Vagina (tissue), 2 donors: ENCODE measurements at regions not wholly inside any gene's neighbourhood (a gene's known extent, or its start where the extent isn't known, plus 50 kb on each side); places are given as distances from the start of the nearest gene placed in this dataset.

Experiments used
- CTCF ChIP-seq, 3 experiments: fragments of 450-650 bp in 2 of 3; fragments of 200-600 bp in 1 of 3; sonication (generic) in 1 of 3; IDR thresholded peaks; one replicate each; pipeline ENCODE4 v1.5.1; 2017 to 2019; ENCODE audit warnings: antibody characterized with exemption in 3 of 3, mild to moderate bottlenecking in 2 of 3, moderate library complexity in 2 of 3
- POLR2A ChIP-seq, 2 donors: fragments of 450-650 bp; IDR thresholded peaks; one replicate each; pipeline ENCODE4 v1.6.1; 2017; ENCODE audit warnings: antibody characterized with exemption in 2 of 2, mild to moderate bottlenecking in 2 of 2, moderate library complexity in 2 of 2

DNA sequence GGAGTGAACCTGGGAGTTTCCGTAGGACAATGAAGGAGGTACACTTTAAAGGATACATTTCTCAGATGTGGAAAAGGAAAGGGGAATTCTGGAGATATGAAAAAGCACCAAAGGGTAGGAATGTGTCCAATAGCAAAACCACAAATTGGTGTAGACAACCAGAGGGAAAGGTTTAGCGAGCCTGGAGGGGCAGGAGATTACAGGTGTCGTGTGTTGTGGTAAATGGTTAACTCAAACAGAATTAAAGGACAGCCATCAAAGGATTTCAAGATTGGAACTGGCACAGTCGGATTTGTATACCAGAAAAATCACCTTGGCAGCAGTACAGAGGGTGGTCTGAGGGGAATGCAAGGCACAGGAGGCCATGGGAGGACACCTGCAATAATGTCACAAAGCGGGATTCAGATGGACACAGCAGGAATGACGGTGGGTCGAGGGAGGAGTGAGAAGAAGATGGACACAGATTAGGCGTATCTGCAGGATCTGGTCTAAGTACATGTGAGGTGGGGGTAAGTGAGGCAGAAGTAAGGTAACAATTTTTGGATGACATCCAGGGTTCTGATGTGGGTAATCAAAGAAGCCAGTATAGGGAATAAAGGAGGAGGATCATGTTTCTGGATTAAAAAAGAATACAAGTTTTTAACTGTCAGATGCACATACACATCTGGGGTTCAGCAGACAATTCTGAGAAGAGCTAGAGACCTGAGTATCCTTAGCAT, 361.6 kb downstream of the KLF12 start:
- TF ChIP-seq CTCF (IDR thresholded peaks at IDR 0.05): no peak
- no peak for TF ChIP-seq POLR2A (IDR thresholded peaks at IDR 0.05)
